AG10803 (cell line): ENCODE measurements at regions not wholly inside any gene's neighbourhood (a gene's known extent, or its start where the extent isn't known, plus 50 kb on each side); places are given as distances from the start of the nearest gene placed in this dataset.

Experiments used
- DNase-seq: peaks from one replicate; pipeline ENCODE4 v3.0.0; 2010; ENCODE audit warnings: low read depth
- H3K4me3 ChIP-seq: 2 replicates; pipeline ENCODE4 v1.5.1; 2011; ENCODE audit warnings: mild to moderate bottlenecking, low read length, control low read depth
- TF ChIP-seq, protein P1 (sequence below): conservative IDR thresholded peaks from 2 replicates; pipeline ENCODE4 v1.5.1; 2011; ENCODE audit warnings: mild to moderate bottlenecking, low read length, control low read depth, inconsistent platforms

DNA sequence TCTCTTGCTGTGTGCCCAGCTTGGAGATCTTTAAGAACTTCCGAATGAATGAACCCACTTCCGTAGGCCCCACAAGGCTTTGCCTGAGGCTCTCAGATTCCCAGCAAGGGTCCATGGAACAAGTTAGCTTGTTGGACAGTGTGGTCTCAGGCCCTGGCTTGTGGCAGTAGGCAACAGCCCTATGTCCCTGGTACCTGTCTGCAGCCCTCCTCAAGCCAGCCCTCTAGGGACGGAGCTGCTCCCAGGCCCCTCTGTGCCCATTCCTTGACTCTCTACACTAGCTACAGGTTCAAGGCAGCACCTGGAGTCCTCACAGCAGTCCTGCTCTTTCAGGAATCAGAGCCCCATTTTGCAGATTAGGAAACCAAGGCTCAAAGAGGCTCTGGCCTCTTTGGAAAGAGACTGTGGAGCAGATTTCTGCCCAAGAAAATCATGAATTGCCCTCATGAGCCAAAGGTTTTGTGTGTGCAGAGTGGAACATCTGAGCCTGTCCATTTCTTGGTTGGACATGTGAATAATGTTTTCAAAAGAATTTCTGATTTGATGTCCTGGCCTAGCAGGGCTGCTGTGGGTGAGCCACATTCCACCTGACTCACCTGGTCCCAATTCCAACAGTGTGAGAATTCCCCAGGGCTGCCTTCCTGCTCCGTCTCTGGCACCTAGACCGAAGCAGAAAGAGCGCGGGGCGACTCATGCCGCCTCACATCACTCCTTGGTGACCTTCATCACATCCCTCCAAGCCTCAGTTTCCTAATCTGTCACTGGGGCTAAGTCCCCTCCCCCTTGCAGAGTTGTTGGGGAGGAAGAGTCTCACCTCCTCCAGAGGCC is 131.7 kb downstream of the BARX1 start:
- no peak for DNase-seq
- TF ChIP-seq, protein P1, sequence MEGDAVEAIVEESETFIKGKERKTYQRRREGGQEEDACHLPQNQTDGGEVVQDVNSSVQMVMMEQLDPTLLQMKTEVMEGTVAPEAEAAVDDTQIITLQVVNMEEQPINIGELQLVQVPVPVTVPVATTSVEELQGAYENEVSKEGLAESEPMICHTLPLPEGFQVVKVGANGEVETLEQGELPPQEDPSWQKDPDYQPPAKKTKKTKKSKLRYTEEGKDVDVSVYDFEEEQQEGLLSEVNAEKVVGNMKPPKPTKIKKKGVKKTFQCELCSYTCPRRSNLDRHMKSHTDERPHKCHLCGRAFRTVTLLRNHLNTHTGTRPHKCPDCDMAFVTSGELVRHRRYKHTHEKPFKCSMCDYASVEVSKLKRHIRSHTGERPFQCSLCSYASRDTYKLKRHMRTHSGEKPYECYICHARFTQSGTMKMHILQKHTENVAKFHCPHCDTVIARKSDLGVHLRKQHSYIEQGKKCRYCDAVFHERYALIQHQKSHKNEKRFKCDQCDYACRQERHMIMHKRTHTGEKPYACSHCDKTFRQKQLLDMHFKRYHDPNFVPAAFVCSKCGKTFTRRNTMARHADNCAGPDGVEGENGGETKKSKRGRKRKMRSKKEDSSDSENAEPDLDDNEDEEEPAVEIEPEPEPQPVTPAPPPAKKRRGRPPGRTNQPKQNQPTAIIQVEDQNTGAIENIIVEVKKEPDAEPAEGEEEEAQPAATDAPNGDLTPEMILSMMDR: no peak
- no peak overlapping the region for H3K4me3 ChIP-seq

DNA sequence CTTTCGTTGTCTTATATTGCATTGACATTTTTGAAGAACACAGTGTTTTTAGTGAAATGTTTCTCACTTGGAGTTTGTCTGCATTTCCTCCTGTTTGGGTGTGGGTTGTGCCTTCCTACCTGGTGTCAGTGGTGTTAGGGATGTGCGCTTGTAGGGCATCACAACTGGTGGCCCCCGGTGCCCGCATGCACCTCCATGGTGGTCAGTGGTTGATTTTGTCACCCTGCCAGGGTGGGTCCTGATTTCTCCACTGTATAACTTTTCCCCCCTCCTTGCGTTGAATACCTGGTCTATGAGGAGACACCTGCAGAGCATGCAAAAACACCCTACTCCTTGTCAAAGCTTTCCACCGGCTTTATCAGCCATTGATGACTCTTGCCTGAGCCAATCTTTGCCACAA is 132.9 kb downstream of the BARX1 start:
- TF ChIP-seq, protein P1: no peak
- DNase-seq: no peak
- H3K4me3 ChIP-seq: no peak overlapping the region

DNA sequence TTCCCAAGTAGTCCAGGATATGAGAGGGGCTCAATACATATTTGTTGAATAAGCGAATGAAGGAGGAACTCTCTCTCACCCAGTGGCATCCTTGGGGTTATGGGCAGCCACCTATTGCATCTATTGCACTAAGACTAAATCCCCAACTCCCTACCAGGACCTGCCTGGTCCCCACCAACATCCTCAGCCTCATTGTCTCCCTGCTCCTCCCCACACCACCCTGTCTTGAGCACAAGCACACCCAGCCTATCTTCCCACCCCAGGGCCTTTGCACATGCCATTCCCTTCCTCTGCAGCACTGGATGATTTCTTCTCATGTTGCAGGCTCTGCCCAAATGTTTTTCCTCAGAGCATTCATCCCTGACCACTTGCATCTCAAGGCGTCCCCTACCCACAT is 133.8 kb downstream of the BARX1 start:
- TF ChIP-seq, protein P1: no peak
- DNase-seq: no peak
- no peak overlapping the region for H3K4me3 ChIP-seq

DNA sequence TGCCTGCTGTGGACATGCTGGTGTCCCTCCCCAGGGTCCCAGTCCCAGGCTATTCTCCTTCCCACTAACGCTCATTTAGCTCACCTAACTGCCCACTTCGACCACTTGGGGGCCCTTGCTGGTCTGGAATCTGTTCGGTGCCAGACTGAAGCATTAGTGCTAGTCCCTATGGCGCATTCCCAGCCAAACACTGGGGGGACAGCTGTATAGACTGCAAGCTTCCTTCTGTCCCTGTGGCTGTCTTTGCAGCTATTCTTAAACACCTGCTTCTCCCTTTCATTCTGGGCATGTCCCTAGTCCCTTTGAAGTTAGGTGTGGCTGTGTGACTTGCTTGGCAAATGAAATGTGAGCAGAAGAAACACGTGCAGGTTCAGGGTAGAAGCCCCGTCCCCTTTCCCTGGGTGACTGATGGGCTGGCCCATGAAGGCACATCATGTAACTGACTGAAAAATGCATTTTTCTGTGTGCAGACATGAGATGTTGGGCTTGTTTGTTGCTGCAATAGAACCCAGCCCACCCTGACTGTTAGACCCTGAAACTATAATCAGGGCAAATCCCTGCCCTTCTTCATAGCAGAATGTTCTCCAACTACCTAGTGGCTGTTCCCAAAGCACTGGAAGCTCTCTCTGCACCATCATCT is 134.4 kb downstream of the BARX1 start:
- TF ChIP-seq, protein P1: no peak
- no peak for DNase-seq
- no peak overlapping the region for H3K4me3 ChIP-seq

DNA sequence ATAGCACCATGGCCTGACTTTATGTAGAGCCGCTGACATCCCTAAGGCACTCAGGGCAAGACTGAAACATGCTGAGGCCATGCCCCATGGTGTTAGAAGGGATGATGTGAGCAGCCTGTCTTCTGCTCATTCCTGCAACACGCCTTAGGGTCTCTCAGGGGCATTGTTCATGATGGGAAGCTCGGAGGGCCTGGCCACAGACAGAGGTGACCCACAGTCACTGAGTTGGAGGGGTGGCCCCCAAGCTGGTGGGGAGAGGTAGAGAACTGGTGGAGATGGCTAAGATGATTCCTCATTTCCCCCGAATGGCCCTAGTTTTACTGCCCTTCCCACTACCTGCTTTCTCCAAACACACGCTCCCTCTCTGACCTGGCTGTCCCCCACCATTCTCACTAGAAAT is 135.2 kb downstream of the BARX1 start:
- DNase-seq: no peak
- TF ChIP-seq, protein P1: no peak
- no peak overlapping the region for H3K4me3 ChIP-seq

DNA sequence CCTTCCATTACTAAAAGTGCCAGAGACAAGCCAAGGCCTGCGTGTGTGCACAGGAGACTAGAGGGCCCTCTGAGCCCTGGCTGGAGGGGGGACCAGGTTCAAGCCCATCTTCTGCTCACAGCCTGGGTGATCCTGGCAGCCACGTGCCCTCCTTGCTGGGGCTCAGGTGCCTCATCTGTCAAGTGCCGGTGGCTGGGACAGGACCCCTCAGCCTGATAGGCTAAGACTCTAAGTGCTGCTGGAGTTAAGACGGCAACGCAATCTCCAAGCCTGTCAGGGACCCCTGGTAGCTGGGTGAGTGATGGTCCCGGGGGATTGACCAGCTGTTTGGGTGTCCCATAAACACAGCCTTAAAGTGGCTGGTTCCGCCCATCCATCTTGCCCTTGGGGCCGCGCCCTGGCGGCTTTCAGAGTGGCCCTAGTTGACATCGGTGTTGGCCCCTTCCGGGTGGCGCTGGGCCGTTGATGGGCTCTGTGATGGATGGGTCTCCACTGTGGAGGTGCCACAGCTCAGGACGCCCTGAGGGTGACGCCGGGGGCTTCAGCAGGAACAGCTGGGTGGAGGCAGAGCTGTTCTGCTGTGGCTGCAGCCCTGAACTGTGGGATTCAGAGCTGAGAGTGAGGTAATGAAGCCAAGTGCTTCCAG is 136.2 kb downstream of the BARX1 start:
- TF ChIP-seq, protein P1: no peak

More for the DNA sequence above, 136.2 kb downstream of the BARX1 start:
- DNase-seq: no peak
- no peak overlapping the region for H3K4me3 ChIP-seq
